GM12865 (cell line): ENCODE measurements at regions not wholly inside any gene's neighbourhood (a gene's known extent, or its start where the extent isn't known, plus 50 kb on each side); places are given as distances from the start of the nearest gene placed in this dataset.
"Not testable (repeated sequence)": the region's sequence is repeated elsewhere in the genome, so short reads cannot be mapped to it uniquely, and the experiment has no call there.

Source experiments
- DNase-seq: peaks from one replicate; pipeline ENCODE4 v3.0.0; 2010; ENCODE audit warnings: low read depth
- H3K4me3 ChIP-seq: 2 replicates; pipeline ENCODE4 v1.5.1; 2011; ENCODE audit warnings: mild to moderate bottlenecking, low read depth, low read length, control low read depth
- CTCF ChIP-seq: IDR thresholded peaks from 2 replicates; pipeline ENCODE4 v1.5.1; 2011; ENCODE audit warnings: low read length, control low read depth, low read depth, inconsistent platforms; ENCODE audit not compliant: insufficient read depth; ENCODE audit errors: missing control alignments

- DNase-seq, result no peak
Measured at GRCh38 chr22:47355388-47355725, 592.9 kb downstream of the TBC1D22A start.

GRCh38 chr22:47354668-47355387 is 592.4 kb downstream of the TBC1D22A start:
- DNase-seq, result no peak
- H3K4me3 ChIP-seq, result no peak overlapping the region
- no peak for TF ChIP-seq CTCF

More at GRCh38 chr22:47355388-47355725, 592.9 kb downstream of the TBC1D22A start:
- TF ChIP-seq CTCF, result no peak
- H3K4me3 ChIP-seq, result no peak overlapping the region

DNA sequence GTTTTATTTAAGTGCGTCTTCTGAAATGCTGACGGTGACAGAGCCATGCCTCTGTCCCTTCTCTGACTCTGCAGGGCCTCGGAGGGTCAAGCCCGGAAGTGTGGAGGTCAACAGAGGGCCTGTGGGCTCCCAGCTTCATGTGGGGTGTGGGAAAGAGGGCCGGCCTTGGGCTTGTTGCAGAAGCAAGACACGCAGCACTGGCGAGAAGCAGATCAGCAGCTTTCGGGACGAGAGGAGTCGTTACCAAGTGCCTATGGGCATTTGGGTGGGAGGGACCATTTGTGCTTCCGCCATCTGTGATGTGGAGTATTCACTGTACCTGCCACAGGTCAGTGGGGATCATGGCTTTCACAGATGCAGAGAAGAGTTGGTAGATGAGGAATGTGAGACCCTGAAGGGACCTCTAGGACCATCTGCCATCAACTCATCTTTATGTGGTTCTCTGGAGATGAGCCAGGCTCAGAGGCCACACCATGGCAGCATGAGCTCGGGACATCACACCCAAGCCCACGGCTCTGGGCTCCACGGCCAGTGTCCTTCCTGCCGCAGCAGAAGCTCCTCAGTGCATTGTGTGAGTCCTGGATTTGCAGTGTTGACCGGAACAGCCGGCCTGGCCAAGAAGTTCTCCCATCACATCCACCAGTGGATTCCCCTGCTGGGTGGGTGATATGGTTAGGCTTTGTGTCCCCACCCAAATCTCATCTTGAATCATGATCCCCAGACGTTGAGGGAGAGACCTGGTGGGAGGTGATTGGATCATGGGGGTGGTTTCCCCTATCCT is 590.7 kb downstream of the TBC1D22A start:
- TF ChIP-seq CTCF, result no peak
- DNase-seq, result no peak

DNA sequence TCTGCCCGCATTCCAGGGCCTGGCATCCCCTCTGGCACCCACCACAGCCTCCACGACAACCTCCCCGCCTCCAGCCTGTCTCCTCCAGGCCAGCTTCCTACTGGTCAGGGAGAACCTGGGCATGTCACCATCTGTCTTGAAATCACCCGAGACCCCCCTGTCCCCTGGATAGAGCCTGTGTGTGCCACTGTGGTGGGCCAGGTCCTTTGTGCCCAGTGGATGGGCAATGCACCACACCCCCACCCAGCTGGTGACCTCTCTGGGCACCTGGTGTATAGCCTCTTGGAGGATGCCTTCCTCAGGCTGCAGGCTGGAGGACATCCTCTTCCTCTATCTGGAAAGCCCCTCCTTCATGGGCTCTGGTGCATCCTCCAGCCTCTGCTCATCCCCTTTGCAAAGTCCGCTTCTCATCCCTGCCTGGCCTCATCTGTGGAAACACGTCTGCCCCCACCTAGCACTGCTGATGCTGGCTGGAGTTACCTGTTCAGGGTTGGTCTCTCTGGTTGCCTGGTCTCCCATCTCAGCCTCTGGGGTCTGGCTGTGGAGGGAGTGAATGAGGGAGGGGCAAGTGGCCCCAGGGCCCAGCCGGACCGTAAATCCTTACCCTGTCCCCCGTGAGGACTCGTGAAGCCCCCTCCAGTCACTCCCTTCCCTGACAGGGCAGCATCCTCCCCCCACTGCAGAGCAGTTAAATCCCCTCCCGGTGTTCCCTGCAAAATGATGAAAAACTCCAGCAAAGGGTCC is 589.6 kb downstream of the TBC1D22A start:
- DNase-seq, result no peak
- no peak for TF ChIP-seq CTCF
- H3K4me3 ChIP-seq, result no peak overlapping the region

More for the DNA sequence above, 590.7 kb downstream of the TBC1D22A start:
- H3K4me3 ChIP-seq, result no peak overlapping the region

DNA sequence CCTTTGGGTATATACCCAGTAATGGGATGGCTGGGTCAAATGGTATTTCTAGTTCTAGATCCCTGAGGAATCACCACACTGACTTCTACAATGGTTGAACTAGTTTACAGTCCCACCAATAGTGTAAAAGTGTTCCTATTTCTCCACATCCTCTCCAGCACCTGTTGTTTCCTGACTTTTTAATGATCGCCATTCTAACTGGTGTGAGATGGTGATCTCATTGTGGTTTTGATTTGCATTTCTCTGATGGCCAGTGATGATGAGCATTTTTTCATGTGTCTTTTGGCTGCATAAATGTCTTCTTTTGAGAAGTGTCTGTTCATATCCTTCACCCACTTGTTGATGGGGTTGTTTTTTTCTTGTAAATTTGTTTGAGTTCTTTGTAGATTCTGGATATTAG is 583.8 kb downstream of the TBC1D22A start:
- H3K4me3 ChIP-seq, DNase-seq: not testable (repeated sequence)

GRCh38 chr22:47345025-47345424 is 582.6 kb downstream of the TBC1D22A start:
- no peak for DNase-seq
- H3K4me3 ChIP-seq, result no peak overlapping the region
- TF ChIP-seq CTCF, result no peak

DNA sequence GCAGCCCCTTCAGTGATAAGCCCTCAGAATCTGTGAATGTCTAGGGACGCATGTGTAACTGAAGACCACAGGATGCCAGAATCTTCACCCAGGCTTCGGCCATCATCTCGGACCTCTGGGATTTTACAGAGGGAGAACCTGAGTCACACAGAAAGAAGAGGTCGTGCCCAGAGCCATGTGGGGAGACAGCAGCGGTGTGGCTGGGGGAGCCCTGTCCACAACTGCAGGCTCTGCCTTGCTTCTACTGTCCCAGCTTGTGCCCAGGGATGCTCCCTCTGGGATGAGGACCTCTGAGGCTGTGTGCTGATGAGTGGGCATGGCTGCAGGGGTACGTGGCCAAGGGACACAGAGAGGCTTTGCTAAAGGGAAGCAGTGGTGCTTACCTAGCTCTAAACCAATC is 582.0 kb downstream of the TBC1D22A start:
- no peak for TF ChIP-seq CTCF
- no peak for DNase-seq
- H3K4me3 ChIP-seq, result no peak overlapping the region
